GM12892 (cell line): ENCODE measurements at regions not wholly inside any gene's neighbourhood (a gene's known extent, or its start where the extent isn't known, plus 50 kb on each side); places are given as distances from the start of the nearest gene placed in this dataset.

Experiments used
- POLR2A ChIP-seq: IDR thresholded peaks from 2 replicates; pipeline ENCODE4 v1.6.1; 2011; ENCODE audit warnings: low read depth, low read length, control low read depth
- POLR2AphosphoS5 ChIP-seq: IDR thresholded peaks from 2 replicates; pipeline ENCODE4 v1.6.1; 2011; ENCODE audit warnings: low read depth, low read length, control low read depth
- TAF1 ChIP-seq: IDR thresholded peaks from 2 replicates; pipeline ENCODE4 v1.6.1; 2011; ENCODE audit warnings: low read depth, mild to moderate bottlenecking, control low read depth, low read length, borderline replicate concordance

- peak; percentile 65 for TF ChIP-seq POLR2AphosphoS5
- TF ChIP-seq POLR2A: peak; percentile 67
- TF ChIP-seq TAF1: peak; percentile 36; the same call in 1 of the 2 replicates
Measured at GRCh38 chr6:27693766-27694546, 218.2 kb downstream of the OR2B2 start.
